MCF 10A (cell line): ENCODE measurements at regions not wholly inside any gene's neighbourhood (a gene's known extent, or its start where the extent isn't known, plus 50 kb on each side); places are given as distances from the start of the nearest gene placed in this dataset.

Source experiments
- BruUV-seq: library from RNA; stranded (reverse); fragments of 400-500 nt; replicated peaks from 2 replicates; lab custom pipeline; 2021; lab: Mats Ljungman, UMichigan
- CTCF ChIA-PET: fragments of 300-600 bp; sonication (Branson Sonifier 250); formaldehyde crosslinking; extraction: SDS; loops from one replicate; lab custom pipeline; 2021; ENCODE audit warnings: antibody characterized with exemption, inconsistent platforms; lab: Yijun Ruan, JAX
- POLR2A ChIA-PET: fragments of 300-600, 350-650 bp; sonication (Branson Sonifier 250); formaldehyde crosslinking; extraction: SDS; loops from one replicate; lab custom pipeline; 2020; ENCODE audit warnings: antibody characterized with exemption, inconsistent platforms; lab: Yijun Ruan, JAX
- DNase-seq: peaks from one replicate; pipeline ENCODE4 v3.0.0-alpha.2; 2018; ENCODE audit not compliant: unreplicated experiment
- H3K27ac Mint-ChIP-seq: one replicate; pipeline ENCODE4 v1.8.0; 2022; ENCODE audit warnings: mild to moderate bottlenecking, low read depth, mixed read lengths; ENCODE audit not compliant: unreplicated experiment
- H3K27me3 Mint-ChIP-seq: one replicate; pipeline ENCODE4 v1.8.0; 2022; ENCODE audit warnings: mixed read lengths; ENCODE audit not compliant: insufficient read depth, unreplicated experiment
- H3K36me3 Mint-ChIP-seq: one replicate; pipeline ENCODE4 v1.8.0; 2022; ENCODE audit warnings: mild to moderate bottlenecking, moderate library complexity, mixed read lengths; ENCODE audit not compliant: insufficient read depth, unreplicated experiment
- H3K4me1 Mint-ChIP-seq: one replicate; pipeline ENCODE4 v1.8.0; 2022; ENCODE audit warnings: mixed read lengths; ENCODE audit not compliant: insufficient read depth, unreplicated experiment
- H3K4me3 Mint-ChIP-seq: one replicate; pipeline ENCODE4 v1.8.0; 2022; ENCODE audit warnings: mild to moderate bottlenecking, moderate library complexity, mixed read lengths; ENCODE audit not compliant: unreplicated experiment
- H3K9me3 Mint-ChIP-seq: one replicate; pipeline ENCODE4 v1.8.0; 2022; ENCODE audit warnings: mixed read lengths; ENCODE audit not compliant: unreplicated experiment
- intact Hi-C: fragments of 100-400 bp; cut with micrococcal nuclease; formaldehyde crosslinking; loops from 2 replicates; pipeline ENCODE4 v1.14.1; 2022
- TF ChIP-seq, protein P1 (sequence below): fragments of 200-600 bp; IDR thresholded peaks from one replicate; pipeline ENCODE4 v1.8.0; 2022; ENCODE audit warnings: antibody characterized with exemption, mild to moderate bottlenecking; ENCODE audit not compliant: unreplicated experiment

DNA sequence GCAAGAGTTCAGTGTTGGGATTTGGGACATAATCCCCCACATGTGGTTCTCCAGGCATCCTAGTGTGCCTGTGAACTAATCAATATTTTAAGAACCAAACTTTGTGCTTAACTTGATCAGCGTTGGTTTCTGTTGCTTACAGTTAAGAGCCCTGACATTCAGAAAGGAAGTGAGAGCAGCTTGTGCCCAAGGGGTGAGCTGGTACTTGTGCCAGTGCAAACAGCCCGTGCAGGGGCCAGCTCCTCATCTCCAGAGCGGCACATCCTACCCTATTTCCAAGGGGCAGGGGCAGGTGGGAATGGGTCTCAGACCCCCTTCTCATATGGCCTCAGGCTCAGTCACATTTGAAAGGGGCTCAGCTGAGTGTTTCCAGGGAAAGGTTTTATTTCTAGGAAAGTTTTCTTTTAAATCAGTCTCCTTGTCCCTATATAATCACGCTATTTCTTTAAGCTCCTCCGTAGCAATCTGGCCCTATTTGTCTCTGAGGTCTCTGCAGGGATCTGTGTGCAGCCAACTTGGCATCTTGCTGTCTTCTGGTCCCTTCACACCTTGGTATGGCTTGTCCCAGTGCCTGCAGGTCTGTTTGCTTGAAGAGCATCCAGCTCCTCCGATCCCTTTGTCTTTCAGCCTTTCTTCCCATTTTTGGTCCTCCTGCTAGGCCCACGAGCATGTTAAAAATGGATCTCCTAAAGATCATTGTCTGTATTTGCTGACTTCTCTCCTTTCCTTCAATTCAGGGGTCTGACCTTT lies 358.9 kb downstream of the HRH4 start:
- Mint-ChIP-seq H3K36me3 (no peaks in the 10 kb centered on the region), H3K9me3 (peaks cover 20% of the 10 kb centered on the region), H3K4me1 (no peaks in the 10 kb centered on the region), H3K4me3 (no peak overlapping the region), H3K27me3 (no peaks in the 10 kb centered on the region), H3K27ac (no peak overlapping the region)
- TF ChIP-seq, protein P1, sequence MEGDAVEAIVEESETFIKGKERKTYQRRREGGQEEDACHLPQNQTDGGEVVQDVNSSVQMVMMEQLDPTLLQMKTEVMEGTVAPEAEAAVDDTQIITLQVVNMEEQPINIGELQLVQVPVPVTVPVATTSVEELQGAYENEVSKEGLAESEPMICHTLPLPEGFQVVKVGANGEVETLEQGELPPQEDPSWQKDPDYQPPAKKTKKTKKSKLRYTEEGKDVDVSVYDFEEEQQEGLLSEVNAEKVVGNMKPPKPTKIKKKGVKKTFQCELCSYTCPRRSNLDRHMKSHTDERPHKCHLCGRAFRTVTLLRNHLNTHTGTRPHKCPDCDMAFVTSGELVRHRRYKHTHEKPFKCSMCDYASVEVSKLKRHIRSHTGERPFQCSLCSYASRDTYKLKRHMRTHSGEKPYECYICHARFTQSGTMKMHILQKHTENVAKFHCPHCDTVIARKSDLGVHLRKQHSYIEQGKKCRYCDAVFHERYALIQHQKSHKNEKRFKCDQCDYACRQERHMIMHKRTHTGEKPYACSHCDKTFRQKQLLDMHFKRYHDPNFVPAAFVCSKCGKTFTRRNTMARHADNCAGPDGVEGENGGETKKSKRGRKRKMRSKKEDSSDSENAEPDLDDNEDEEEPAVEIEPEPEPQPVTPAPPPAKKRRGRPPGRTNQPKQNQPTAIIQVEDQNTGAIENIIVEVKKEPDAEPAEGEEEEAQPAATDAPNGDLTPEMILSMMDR = no peak
- no peak for DNase-seq
- no TSS peak for BruUV-seq
- CTCF ChIA-PET = interaction anchor here (1.0 kb wide), 1 partner anchor 58 kb away, joined by 3 read pairs; no protein-coding TSS in a partner anchor
- intact Hi-C loops = no loop called here
- POLR2A ChIA-PET = no interaction called here

DNA sequence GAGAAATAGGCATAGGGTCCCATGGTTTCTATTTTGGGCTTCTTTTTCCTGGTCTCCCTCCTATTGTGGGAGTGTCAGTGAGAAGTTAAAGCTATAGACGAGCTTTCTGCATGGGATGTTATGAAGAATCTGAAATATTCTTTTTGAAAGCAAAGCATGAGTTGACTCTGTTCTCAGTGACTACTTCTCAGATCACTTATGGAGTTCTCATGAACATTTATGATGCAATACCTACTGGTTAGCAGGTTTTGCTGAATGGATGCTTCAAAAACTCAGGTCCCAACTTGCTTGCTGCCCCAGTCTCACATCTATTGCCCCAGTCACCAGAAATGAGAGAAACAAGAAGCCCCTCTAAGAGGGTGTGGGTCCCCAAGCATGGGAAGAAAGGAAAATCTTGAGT lies 365.0 kb downstream of the HRH4 start:
- H3K9me3 Mint-ChIP-seq = peaks cover 26% of the 10 kb centered on the region
- no peak for DNase-seq
- CTCF ChIA-PET = no interaction called here
- POLR2A ChIA-PET = no interaction called here
- no peaks in the 10 kb centered on the region for H3K27me3 Mint-ChIP-seq
- intact Hi-C loops = no loop called here
- TF ChIP-seq, protein P1 = no peak
- H3K4me1 Mint-ChIP-seq = no peaks in the 10 kb centered on the region
- H3K4me3 Mint-ChIP-seq = no peak overlapping the region
- no TSS peak for BruUV-seq
- H3K36me3 Mint-ChIP-seq = no peaks in the 10 kb centered on the region
- H3K27ac Mint-ChIP-seq = no peak overlapping the region

DNA sequence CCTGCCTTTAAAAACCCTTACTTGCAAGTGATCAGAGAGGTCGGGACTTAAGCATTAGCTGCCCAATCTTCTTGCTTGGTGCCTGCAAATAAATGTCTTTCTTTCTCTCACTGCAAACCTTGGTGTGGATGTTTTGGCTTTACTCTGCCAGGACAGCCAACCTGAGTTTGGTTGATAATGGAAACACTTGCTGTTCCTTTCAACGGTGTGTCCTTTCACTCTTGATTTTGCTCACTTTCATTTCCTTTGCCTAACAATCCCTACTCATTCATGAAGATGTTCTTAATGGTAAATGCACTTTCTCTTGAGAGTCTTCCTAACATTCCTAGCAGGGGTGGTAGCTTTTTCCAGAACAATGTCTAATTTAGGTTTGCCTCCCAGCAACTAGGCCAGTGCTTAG lies 366.2 kb downstream of the HRH4 start:
- CTCF ChIA-PET = interaction anchor here (0.6 to 0.7 kb wide), 2 partner anchors 339 to 1147 kb away, joined by 3 read pairs; no protein-coding TSS in a partner anchor

DNA sequence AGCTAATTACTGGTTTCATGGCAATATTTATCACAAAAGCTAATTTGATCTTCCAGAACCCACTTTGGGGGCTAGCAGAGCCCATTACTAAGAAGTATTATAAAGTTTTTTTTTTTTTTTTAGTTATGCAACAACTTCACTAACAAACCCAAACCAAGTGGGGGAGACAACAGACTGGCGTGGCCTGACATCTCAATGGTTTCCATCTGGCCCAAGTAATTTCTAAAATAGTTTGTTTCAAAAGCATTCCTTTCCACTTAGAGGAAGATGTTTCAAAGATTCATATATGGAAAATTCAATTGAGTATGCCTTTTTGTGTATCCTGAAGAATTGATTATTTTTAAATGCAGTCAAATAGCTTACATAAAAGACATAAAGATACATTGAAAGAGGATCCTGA lies 367.1 kb downstream of the HRH4 start:
- POLR2A ChIA-PET = no interaction called here
- CTCF ChIA-PET = no interaction called here
- no peaks in the 10 kb centered on the region for H3K27me3 Mint-ChIP-seq
- peaks cover 24% of the 10 kb centered on the region for H3K9me3 Mint-ChIP-seq
- TF ChIP-seq, protein P1 = no peak
- no TSS peak for BruUV-seq
- H3K4me1 Mint-ChIP-seq = no peaks in the 10 kb centered on the region
- DNase-seq = no peak
- H3K27ac Mint-ChIP-seq = no peak overlapping the region
- H3K4me3 Mint-ChIP-seq = no peak overlapping the region
- H3K36me3 Mint-ChIP-seq = no peaks in the 10 kb centered on the region
- intact Hi-C loops = no loop called here

More for the DNA sequence above, 366.2 kb downstream of the HRH4 start:
- POLR2A ChIA-PET = interaction anchor here (0.7 kb wide), 1 partner anchor 44 kb away, joined by 4 read pairs; no protein-coding TSS in a partner anchor
- Mint-ChIP-seq H3K4me1 (no peaks in the 10 kb centered on the region), H3K27me3 (no peaks in the 10 kb centered on the region), H3K27ac (no peak overlapping the region), H3K36me3 (no peaks in the 10 kb centered on the region), H3K9me3 (peaks cover 24% of the 10 kb centered on the region), H3K4me3 (no peak overlapping the region)
- TF ChIP-seq, protein P1 = no peak
- DNase-seq = no peak
- intact Hi-C loops = no loop called here
- no TSS peak for BruUV-seq
